ENCODE measurements at regions not wholly inside any gene's neighbourhood (a gene's known extent, or its start where the extent isn't known, plus 50 kb on each side); places are given as distances from the start of the nearest gene placed in this dataset.

GRCh38 chr21:23021481-23021880, 2023.3 kb downstream of the NCAM2 start:
- POLR2A ChIA-PET (ENCODE audit: partially characterized antibody), result no interaction called here
- TF ChIP-seq TAF7 (optimal IDR thresholded peaks at IDR 0.05; ENCODE audit: borderline replicate concordance, low read depth, low read length), result no peak
- TF ChIP-seq SIRT6 (IDR thresholded peaks at IDR 0.05; ENCODE audit: low read length), result no peak
- no peak for TF ChIP-seq POU5F1 (IDR thresholded peaks at IDR 0.05; ENCODE audit: low read depth, low read length)
- no peak for TF ChIP-seq TCF12 (IDR thresholded peaks at IDR 0.05; ENCODE audit: low read depth, low read length)
- no peak for TF ChIP-seq TAF1 (IDR thresholded peaks at IDR 0.05; ENCODE audit: low read depth, low read length)
- TF ChIP-seq ASH2L (IDR thresholded peaks at IDR 0.05; ENCODE audit: low read length), result no peak
- no peak for TF ChIP-seq YY1 (IDR thresholded peaks at IDR 0.05; ENCODE audit: low read depth, low read length)
- no peak for TF ChIP-seq RNF2 (IDR thresholded peaks at IDR 0.05; ENCODE audit: borderline replicate concordance, low read depth, low read length, missing control alignments, poor library complexity, severe bottlenecking)
- TF ChIP-seq EP300 (IDR thresholded peaks at IDR 0.05; ENCODE audit: borderline replicate concordance in 1 of 2, low read depth in 2 of 2, low read length in 2 of 2), result no peak
- TF ChIP-seq NANOG (IDR thresholded peaks at IDR 0.05; ENCODE audit: insufficient read depth, low read depth, low read length, poor library complexity, severe bottlenecking), result no peak
- TF ChIP-seq HDAC2 (IDR thresholded peaks at IDR 0.05; ENCODE audit: borderline replicate concordance in 1 of 2, low read depth in 2 of 2, low read length in 2 of 2), result no peak
- TF ChIP-seq MAFK (IDR thresholded peaks at IDR 0.05; ENCODE audit: low read depth, low read length), result no peak
- TF ChIP-seq PHF8 (conservative IDR thresholded peaks at IDR 0.05; ENCODE audit: low read depth, low read length), result no peak
- TF ChIP-seq TEAD4 (IDR thresholded peaks at IDR 0.05; ENCODE audit: low read depth, low read length), result no peak

More at GRCh38 chr21:23021481-23021880, 2023.3 kb downstream of the NCAM2 start:
- Histone ChIP-seq H3K36me3 (ENCODE audit: control insufficient read depth in 2 of 4, insufficient read depth in 4 of 4, low read length in 3 of 4) (no peaks in the 10 kb centered on the region), H2AFZ (ENCODE audit: low read length) (no peak overlapping the region), H4K5ac (ENCODE audit: insufficient read length, low read depth, low read length) (no peak overlapping the region), H3K9ac (replicated peaks in 1 of 4; ENCODE audit: extremely low read depth in 1 of 4, low read depth in 3 of 4, low read length in 3 of 4) (no peak overlapping the region), H3K9me3 (ENCODE audit: insufficient read depth in 2 of 2, low read depth in 1 of 2, low read length in 1 of 2) (no peaks in the 10 kb centered on the region; a peak in 1 of 4 replicates), H3K4me3 (ENCODE audit: extremely low read depth in 1 of 4, insufficient read depth in 2 of 4, low read depth in 3 of 4, low read length in 4 of 4) (no peak overlapping the region), H3K79me1 (ENCODE audit: low read depth, low read length) (no peaks in the 10 kb centered on the region), H3K14ac (ENCODE audit: insufficient read length) (no peak overlapping the region), H3K4ac (replicated peaks; ENCODE audit: insufficient read length, low read depth, low read length) (no peak overlapping the region), H3K27ac (ENCODE audit: low read depth, low read length) (no peak overlapping the region), H2BK12ac (ENCODE audit: low read depth, low read length) (no peak overlapping the region), H3K23me2 (ENCODE audit: low read depth, low read length) (no peaks in the 10 kb centered on the region; the same call in 1 of the 2 replicates), H3K23ac (ENCODE audit: insufficient read length) (no peak overlapping the region), H2BK120ac (replicated peaks; ENCODE audit: low read depth, low read length) (no peak overlapping the region), H2BK15ac (ENCODE audit: low read length) (no peak overlapping the region), H2BK5ac (ENCODE audit: low read depth, low read length) (no peak overlapping the region), H4K91ac (replicated peaks; ENCODE audit: insufficient read length, low read length) (no peak overlapping the region), H3K4me2 (ENCODE audit: insufficient read depth in 1 of 2, low read depth in 2 of 2, low read length in 2 of 2) (no peak overlapping the region), H3K4me1 (replicated peaks in 1 of 4; ENCODE audit: control insufficient read depth in 3 of 4, insufficient read depth in 4 of 4, low read length in 3 of 4) (no peaks in the 10 kb centered on the region), H4K20me1 (replicated peaks in 1 of 2; ENCODE audit: control insufficient read depth in 1 of 2, insufficient read depth in 2 of 2, low read length in 2 of 2) (no peaks in the 10 kb centered on the region), H3K56ac (replicated peaks; ENCODE audit: insufficient read length, low read depth, low read length) (no peak overlapping the region), H4K8ac (ENCODE audit: extremely low read depth, insufficient read depth, low read length) (no peak overlapping the region), H2BK20ac (ENCODE audit: low read length) (no peak overlapping the region), H3K18ac (ENCODE audit: extremely low read depth, low read length) (no peak overlapping the region), H3K27me3 (replicated peaks in 1 of 4; ENCODE audit: control insufficient read depth in 3 of 4, extremely low read depth in 1 of 4, insufficient read depth in 3 of 4, low read length in 3 of 4) (no peaks in the 10 kb centered on the region), H2AK5ac (ENCODE audit: low read depth, low read length) (no peak overlapping the region), H3K79me2 (ENCODE audit: control insufficient read depth in 1 of 2, insufficient read depth in 2 of 2, low read length in 2 of 2) (no peaks in the 10 kb centered on the region)
- DNase-seq (ENCODE audit: low read depth in 1 of 2, low spot score in 2 of 2), result no peak
- CTCF ChIA-PET (ENCODE audit: partially characterized antibody), result no interaction called here
- FAIRE-seq, result no peak
- WGBS, 2 experiments (ENCODE audit: extremely low coverage in 1 of 2, insufficient coverage in 1 of 2, insufficient read length in 1 of 2, insufficient replicate concordance in 2 of 2, low coverage in 1 of 2, low lambda C conversion rate in 2 of 2, missing lambda C conversion rate in 1 of 2), result 99% methylated on average over 16 of the region's 37 CpGs; no CpG with 5 or more reads in 1 of the 2 experiments

Data from H1 (cell line).